Neuron (in vitro differentiated cells): ENCODE measurements at regions not wholly inside any gene's neighbourhood (a gene's known extent, or its start where the extent isn't known, plus 50 kb on each side); places are given as distances from the start of the nearest gene placed in this dataset.

Experiments
- H2AFZ ChIP-seq: one replicate; pipeline ENCODE4 v1.6.1; 2013; ENCODE audit warnings: low read depth, mild to moderate bottlenecking, inconsistent platforms, low read length, moderate library complexity
- H3K27me3 ChIP-seq: one replicate; pipeline ENCODE4 v1.6.1; 2013; ENCODE audit warnings: low read length; ENCODE audit not compliant: insufficient read depth
- H3K36me3 ChIP-seq: one replicate; pipeline ENCODE4 v1.6.1; 2013; ENCODE audit warnings: low read length; ENCODE audit not compliant: insufficient read depth
- H3K4me1 ChIP-seq: one replicate; pipeline ENCODE4 v1.6.1; 2013; ENCODE audit warnings: low read length; ENCODE audit not compliant: insufficient read depth
- H3K4me3 ChIP-seq: 2 replicates; pipeline ENCODE4 v1.5.1; 2013; ENCODE audit warnings: mild to moderate bottlenecking, low read length, moderate library complexity
- H3K9me3 ChIP-seq: one replicate; pipeline ENCODE4 v1.6.1; 2013; ENCODE audit warnings: low read length

- no peaks in the 10 kb centered on the region for H3K27me3 ChIP-seq
- H3K4me3 ChIP-seq = no peak overlapping the region
- no peaks in the 10 kb centered on the region for H3K9me3 ChIP-seq
- H3K36me3 ChIP-seq = no peaks in the 10 kb centered on the region
- no peaks in the 10 kb centered on the region for H3K4me1 ChIP-seq
- no peak overlapping the region for H2AFZ ChIP-seq
Observed at GRCh38 chr15:87263296-87263695, 993.2 kb downstream of the NTRK3 start.

GRCh38 chr15:87245592-87245991 is 1010.9 kb downstream of the NTRK3 start:
- Histone ChIP-seq H3K4me3 (no peak overlapping the region), H3K27me3 (no peaks in the 10 kb centered on the region), H2AFZ (no peak overlapping the region), H3K36me3 (no peaks in the 10 kb centered on the region), H3K4me1 (no peaks in the 10 kb centered on the region), H3K9me3 (no peaks in the 10 kb centered on the region)

DNA sequence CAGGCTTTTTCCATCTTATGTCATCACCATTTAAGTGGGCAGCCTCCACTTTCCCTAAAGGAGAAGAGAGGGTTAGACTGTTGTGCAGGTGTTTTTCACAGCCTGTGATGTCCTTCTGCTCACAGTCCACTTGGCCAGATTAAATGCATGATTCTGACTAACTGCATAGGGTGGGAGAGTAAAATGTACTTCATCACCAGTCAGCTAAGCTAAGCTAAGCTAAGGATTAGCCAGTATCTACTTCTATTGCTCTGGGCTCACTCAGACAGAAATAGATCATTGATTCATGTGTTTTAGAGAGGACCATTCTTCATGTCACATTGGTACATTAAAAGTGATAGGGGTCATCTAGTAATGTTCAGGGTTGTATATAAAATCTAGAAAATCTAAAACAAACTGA is 1013.1 kb downstream of the NTRK3 start:
- no peaks in the 10 kb centered on the region for H3K9me3 ChIP-seq
- H3K36me3 ChIP-seq = no peaks in the 10 kb centered on the region
- H3K27me3 ChIP-seq = no peaks in the 10 kb centered on the region
- H2AFZ ChIP-seq = no peak overlapping the region
- H3K4me3 ChIP-seq = no peak overlapping the region
- H3K4me1 ChIP-seq = peaks cover 16% of the 10 kb centered on the region

DNA sequence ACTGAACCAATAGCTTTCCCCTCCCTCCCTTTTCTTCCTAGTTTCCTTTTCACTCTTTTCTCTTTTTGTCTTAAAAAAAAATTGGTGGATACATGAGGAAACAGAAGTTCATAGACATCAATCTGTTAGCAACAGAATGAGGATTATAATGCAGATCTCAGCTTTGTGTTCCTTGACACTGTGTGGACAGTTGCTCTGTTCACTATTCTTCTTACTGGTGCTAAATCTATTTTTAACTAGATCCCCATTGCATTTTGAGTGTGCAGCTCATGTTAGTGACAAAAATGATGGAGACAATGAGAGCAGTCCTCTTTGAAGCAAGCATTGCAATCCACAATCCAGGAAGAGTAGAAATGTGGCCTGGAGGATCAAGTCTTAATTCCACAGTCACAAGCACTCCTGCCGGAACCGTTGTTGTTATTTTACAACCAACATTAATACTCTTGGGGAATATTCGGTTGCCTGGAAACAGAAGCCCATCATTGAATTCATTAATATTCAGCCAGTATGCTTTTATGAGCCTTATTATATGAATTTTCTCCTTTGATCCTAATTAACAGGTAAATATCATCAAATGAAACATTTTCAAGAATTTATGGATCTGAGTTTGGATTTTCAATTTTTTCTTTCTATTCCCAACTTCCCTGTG is 1016.8 kb downstream of the NTRK3 start:
- Histone ChIP-seq H3K27me3 (no peaks in the 10 kb centered on the region), H3K9me3 (no peaks in the 10 kb centered on the region), H2AFZ (no peak overlapping the region), H3K4me3 (no peak overlapping the region), H3K36me3 (no peaks in the 10 kb centered on the region), H3K4me1 (peaks cover 21% of the 10 kb centered on the region)

DNA sequence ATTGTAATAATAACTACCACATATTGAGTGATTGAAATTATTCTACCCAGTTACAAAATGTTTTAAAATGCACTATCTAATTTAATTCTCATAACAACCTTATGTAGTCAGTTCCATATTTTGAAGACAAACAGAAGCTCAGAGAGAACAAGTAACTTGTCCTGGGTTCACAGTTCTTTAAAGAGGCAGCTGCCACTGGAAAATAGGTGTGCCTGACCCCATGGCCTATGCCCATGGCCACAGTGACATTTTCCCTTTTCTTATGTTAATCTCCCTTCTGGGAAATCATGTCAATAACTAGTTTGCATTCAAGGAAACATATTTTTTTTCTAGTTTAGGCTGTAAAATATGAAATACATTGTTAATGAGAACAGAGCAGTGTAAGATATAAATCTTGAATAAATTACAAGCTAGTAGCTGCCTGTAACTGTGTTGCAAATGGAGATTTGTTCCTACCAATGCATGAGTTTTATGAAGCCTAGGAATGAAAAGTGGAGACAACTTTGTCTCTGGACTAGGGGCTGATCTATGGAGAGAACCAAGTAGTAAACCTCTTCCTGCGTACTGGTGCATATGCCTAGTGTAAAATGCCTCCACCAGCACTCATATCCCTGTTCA is 1018.0 kb downstream of the NTRK3 start:
- Histone ChIP-seq H3K27me3 (no peaks in the 10 kb centered on the region), H2AFZ (no peak overlapping the region), H3K4me1 (peaks cover 21% of the 10 kb centered on the region), H3K36me3 (no peaks in the 10 kb centered on the region), H3K4me3 (no peak overlapping the region), H3K9me3 (no peaks in the 10 kb centered on the region)

- Histone ChIP-seq H3K27me3 (no peaks in the 10 kb centered on the region), H2AFZ (no peak overlapping the region), H3K9me3 (no peaks in the 10 kb centered on the region), H3K4me3 (no peak overlapping the region), H3K36me3 (no peaks in the 10 kb centered on the region), H3K4me1 (no peaks in the 10 kb centered on the region)
Observed at GRCh38 chr15:87228460-87228859, 1028.1 kb downstream of the NTRK3 start.

- Histone ChIP-seq H3K4me1 (no peaks in the 10 kb centered on the region), H3K9me3 (no peaks in the 10 kb centered on the region), H3K4me3 (no peak overlapping the region), H2AFZ (no peak overlapping the region), H3K36me3 (no peaks in the 10 kb centered on the region), H3K27me3 (no peaks in the 10 kb centered on the region)
Observed at GRCh38 chr15:87227846-87228245, 1028.7 kb downstream of the NTRK3 start.

DNA sequence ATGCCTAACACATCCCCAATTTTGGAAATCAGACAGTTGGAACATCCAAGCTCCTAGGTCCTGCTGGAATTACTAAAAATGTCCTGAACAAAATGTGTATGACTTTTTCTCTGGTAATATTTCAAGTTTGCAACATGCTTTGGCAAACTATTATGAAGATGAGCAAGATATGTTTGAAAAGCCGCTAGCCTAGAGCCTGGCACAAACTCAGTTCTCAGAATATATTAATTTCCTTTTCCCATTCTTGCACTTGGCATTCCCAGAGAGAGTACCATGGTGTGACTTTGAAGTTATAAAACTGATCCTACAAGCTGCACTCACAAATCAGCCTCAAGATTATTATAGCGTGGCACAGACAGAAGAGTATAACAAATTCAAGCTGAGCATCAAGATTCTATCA is 1031.1 kb downstream of the NTRK3 start:
- no peaks in the 10 kb centered on the region for H3K27me3 ChIP-seq
- H3K9me3 ChIP-seq = no peaks in the 10 kb centered on the region
- no peaks in the 10 kb centered on the region for H3K4me1 ChIP-seq
- no peaks in the 10 kb centered on the region for H3K36me3 ChIP-seq
- H3K4me3 ChIP-seq = no peak overlapping the region
- H2AFZ ChIP-seq = no peak overlapping the region

GRCh38 chr15:87224404-87224803 is 1032.1 kb downstream of the NTRK3 start:
- H3K4me1 ChIP-seq = no peaks in the 10 kb centered on the region
- H3K4me3 ChIP-seq = no peak overlapping the region

DNA sequence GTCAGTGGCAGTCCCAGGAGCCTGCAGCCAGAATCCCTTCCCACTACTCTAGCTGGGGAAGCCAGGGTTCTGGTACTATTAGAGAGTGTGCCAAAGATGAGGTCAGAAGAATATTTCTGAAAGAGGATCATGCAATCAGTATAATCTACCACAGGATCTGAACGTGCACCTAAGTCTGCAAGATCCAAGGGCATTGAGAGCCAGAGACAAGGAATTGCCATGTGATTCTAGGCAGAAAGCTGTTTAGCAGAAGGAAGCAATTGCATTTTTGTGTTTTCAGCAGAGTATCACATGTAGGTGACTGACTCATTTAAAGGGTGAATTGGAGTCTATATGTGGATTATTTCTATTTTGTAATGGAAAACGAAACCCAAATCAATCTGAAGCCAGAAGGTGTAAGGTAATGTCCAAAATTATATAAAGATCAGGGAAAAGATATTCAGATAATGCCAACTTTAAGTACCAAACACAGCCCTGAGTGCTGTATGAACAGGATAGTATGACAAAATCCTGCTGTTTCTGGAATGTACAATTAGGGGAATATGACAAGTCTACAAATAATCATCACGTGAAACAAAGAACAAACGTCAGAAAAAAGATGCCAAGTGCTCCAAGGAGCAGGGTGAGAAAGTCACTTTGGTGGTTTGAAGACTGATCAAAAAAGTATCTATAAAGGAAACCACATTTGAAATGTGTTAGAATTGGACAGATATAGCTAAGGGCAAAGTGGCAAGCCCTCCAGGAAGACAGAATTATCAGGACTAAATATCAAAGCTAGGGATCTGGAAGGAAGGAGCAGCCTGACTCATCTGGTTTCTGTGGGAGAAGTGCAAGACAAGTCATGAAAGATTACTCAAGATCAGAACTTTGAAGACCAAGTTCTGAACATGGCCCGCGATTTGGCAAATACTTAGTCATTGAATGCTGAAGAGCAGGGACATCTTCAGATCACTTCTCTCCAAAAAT is 1036.6 kb downstream of the NTRK3 start:
- Histone ChIP-seq H3K9me3 (no peaks in the 10 kb centered on the region), H3K4me3 (no peak overlapping the region), H3K4me1 (peaks cover 6% of the 10 kb centered on the region), H3K27me3 (no peaks in the 10 kb centered on the region), H2AFZ (no peak overlapping the region), H3K36me3 (no peaks in the 10 kb centered on the region)

More at GRCh38 chr15:87224404-87224803, 1032.1 kb downstream of the NTRK3 start:
- Histone ChIP-seq H3K36me3 (no peaks in the 10 kb centered on the region), H3K27me3 (no peaks in the 10 kb centered on the region), H3K9me3 (no peaks in the 10 kb centered on the region), H2AFZ (no peak overlapping the region)

GRCh38 chr15:87215100-87215499 is 1041.4 kb downstream of the NTRK3 start:
- H3K27me3 ChIP-seq = no peaks in the 10 kb centered on the region
- peaks cover 32% of the 10 kb centered on the region for H3K4me1 ChIP-seq
- H3K36me3 ChIP-seq = no peaks in the 10 kb centered on the region
- no peaks in the 10 kb centered on the region for H3K9me3 ChIP-seq
- no peak overlapping the region for H2AFZ ChIP-seq
- no peak overlapping the region for H3K4me3 ChIP-seq

DNA sequence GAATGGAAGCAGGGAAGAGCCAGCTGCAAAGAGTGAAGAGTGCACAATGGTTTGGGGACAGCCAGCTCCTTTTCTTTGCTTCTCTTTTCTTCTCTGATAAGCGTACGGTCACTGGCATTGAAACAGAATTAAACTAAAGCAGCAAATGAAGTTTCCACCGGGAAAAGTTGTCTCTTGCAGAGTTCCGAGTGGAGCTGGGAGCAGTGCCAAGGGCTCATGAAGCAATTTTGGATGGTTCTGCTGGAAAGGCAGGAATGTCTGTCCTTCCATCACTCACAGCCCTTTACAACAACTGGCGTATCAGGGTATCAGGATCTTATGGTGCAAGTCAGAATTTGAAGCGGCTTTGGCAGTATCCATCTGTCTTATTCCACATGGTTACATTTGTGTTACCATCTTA is 1042.9 kb downstream of the NTRK3 start:
- Histone ChIP-seq H3K9me3 (no peaks in the 10 kb centered on the region), H3K4me3 (no peak overlapping the region), H3K4me1 (peaks cover 32% of the 10 kb centered on the region), H3K36me3 (no peaks in the 10 kb centered on the region), H3K27me3 (no peaks in the 10 kb centered on the region), H2AFZ (no peak overlapping the region)

- no peaks in the 10 kb centered on the region for H3K9me3 ChIP-seq
Observed at GRCh38 chr15:87212041-87212440, 1044.5 kb downstream of the NTRK3 start.

More at GRCh38 chr15:87212041-87212440, 1044.5 kb downstream of the NTRK3 start:
- Histone ChIP-seq H3K4me3 (no peak overlapping the region), H3K27me3 (no peaks in the 10 kb centered on the region), H2AFZ (no peak overlapping the region), H3K4me1 (peaks cover 32% of the 10 kb centered on the region), H3K36me3 (no peaks in the 10 kb centered on the region)
